Fibroblast of skin of abdomen (primary cell): ENCODE measurements at regions not wholly inside any gene's neighbourhood (a gene's known extent, or its start where the extent isn't known, plus 50 kb on each side); places are given as distances from the start of the nearest gene placed in this dataset.
A peak's percentile ranks its signal among the peaks of the same experiment; 100 is the strongest.

ENCODE experiments used
- DNase-seq: peaks from one replicate; pipeline ENCODE4 v3.0.0-alpha.2; 2013

DNA sequence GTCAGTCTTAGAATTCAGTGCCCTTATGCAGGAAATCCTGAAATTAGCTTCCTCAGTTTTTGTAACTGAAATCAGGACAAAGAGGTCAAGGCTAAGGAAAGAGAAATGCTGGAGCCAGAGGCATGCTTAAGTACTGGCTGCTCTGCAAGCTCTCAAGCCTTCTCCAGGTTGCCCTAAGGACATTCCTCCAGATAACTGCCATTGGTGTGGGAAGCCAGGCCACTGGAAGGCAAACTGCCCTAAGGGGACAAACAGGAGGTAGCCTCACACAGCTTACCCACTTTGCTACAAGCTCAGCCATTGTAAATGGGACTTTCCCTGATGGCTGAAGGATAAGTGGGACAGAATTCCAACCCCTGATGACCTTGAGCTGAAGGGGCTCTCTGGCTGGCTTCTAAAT, 606.9 kb upstream of the PCDH10 start:
- no peak for DNase-seq

GRCh38 chr4:132548463-132548862, 600.6 kb upstream of the PCDH10 start:
- no peak for DNase-seq

GRCh38 chr4:132556316-132556715, 592.8 kb upstream of the PCDH10 start:
- no peak for DNase-seq

- no peak for DNase-seq
These were observed 591.4 kb upstream of the PCDH10 start for GRCh38 chr4:132557660-132558059.

GRCh38 chr4:132564920-132565319, 584.2 kb upstream of the PCDH10 start:
- no peak for DNase-seq

- DNase-seq: no peak
These were observed 583.6 kb upstream of the PCDH10 start for GRCh38 chr4:132565542-132565941.

GRCh38 chr4:132572210-132572609, 576.9 kb upstream of the PCDH10 start:
- peak; percentile 59 for DNase-seq

DNA sequence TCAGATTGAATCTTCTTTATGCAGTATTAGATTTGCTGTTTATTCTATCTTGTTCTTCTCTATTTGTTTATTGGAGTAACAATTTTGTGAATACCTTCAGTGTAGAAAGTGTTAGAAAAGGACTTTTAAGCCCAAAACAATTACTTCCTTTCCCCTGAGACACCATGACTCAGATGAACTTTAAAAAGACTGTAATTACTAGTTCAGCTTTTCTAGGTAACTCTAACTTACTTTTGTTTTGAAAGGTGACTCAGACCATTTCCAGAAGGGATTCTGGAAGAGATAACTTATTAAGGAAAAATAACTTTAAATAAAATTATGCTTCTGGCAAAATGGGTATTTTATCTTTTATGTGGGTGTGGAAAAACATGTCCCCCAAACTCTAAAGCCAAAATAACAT, 561.5 kb upstream of the PCDH10 start:
- peak; percentile 2 for DNase-seq

DNA sequence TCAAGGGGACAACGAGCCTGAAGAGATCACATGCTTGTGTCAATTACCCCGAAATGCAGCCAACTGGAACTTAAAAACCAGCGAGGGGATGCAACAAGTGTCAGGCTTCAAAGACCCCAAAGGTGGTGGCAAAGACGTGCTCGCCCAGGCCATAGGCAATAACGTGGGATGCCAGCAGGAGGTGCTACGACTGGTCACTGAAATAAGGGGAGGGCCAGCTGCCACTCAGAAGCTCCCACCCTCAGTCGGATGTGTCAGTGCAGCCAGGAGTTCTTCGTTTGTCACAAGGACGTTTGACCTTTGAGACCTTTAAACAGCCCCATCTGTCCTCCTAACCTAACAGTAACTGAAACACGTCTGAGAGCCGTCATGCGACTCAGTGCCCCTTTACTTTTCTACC, 556.8 kb upstream of the PCDH10 start:
- DNase-seq: no peak

GRCh38 chr4:132592850-132593249, 556.2 kb upstream of the PCDH10 start:
- DNase-seq: no peak

DNA sequence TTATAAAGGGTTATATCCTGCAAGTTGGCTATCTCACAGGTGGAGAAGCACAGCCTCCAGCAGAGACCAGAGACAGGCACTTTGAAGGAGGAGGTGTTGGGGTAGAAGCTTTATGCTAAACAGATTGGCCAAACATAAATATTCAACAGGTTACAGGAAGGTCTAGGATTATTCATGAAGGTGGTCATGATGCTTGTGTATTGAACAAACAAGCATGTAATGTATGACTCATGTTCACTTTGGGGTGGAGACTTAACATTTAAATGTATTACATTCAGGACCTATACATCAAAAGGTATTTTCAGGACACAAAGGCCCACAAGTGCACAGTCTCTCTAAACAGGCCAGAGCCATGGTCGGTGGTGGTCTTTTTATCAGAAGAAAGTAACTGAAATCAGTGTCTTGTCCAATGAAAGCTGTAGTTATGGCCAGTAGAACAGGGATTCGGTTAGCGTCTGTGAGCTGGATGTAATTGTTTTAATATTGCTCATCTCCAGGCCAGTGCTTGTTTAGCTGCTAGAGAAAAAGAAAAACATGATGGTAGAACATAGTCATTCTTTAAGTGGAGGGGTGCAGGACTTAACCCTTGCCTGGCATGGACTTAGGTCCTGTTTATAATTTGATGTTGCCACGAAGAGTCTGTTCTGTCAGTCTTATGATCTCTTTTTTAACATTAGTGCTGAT, 555.2 kb upstream of the PCDH10 start:
- no peak for DNase-seq

- DNase-seq: no peak
These were observed 552.9 kb upstream of the PCDH10 start for GRCh38 chr4:132596186-132596585.

DNA sequence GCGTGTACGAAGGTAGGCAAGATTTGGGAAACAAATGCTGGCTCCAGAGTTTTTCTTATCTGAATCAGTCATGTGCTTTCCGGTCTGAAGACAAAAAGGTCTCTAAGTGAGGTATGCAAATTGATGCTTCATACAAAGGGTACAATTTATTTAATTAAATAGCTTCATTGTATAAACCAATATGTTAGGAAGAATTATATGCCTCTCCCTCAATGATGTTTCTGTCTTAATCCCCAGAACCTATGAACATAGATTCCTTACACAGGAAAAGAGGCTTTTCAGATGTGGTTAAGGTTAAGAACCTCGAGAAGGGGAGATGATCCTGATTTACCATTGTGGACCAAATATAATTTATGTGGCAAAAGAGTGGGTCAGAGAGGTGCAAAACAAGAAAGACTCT, 543.5 kb upstream of the PCDH10 start:
- no peak for DNase-seq

- DNase-seq: peak; percentile 2
These were observed 534.4 kb upstream of the PCDH10 start for GRCh38 chr4:132614682-132615081.

GRCh38 chr4:132619968-132620367, 529.1 kb upstream of the PCDH10 start:
- DNase-seq: no peak

DNA sequence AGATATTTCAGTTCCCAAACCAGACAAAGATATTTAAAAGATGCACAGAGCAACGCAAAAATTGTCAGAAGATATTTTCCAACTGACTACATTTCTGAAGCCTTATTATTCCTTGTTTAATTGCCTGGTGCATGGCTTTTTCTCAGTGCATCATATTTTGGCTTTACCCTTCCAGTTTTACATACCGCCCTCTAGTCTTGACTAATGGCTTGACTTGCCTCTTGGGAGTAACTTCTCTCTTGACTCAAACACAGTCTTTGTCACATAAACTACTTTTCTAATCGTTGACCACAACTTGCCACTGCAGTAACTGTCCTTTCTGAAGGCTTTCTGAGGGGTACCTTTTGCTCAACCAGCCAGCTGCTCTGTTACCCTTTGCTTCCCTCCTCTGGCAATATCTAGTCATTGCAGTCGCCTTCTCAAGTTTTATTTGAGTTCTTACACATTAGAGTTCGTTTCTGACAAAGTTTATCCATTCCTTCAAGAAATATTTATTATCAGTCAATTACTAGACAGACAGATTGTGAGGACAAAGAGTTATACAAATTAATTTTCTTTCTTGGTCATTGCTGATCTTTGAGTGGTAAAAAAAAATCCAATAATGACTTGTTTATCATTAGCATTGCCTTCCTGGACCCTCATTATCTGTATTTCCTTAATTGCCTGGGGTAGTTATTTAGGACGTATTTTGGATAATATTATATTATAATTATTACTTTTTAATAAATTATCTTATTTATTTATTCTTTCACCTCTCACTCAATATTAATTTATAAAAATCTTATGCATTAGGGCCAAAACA, 506.9 kb upstream of the PCDH10 start:
- DNase-seq: peak; percentile 31

GRCh38 chr4:132646186-132646585, 502.9 kb upstream of the PCDH10 start:
- DNase-seq: no peak

GRCh38 chr4:132651196-132651595, 497.9 kb upstream of the PCDH10 start:
- no peak for DNase-seq

GRCh38 chr4:132660181-132660580, 488.9 kb upstream of the PCDH10 start:
- DNase-seq: no peak

- no peak for DNase-seq
These were observed 486.6 kb upstream of the PCDH10 start for GRCh38 chr4:132662456-132662855.

DNA sequence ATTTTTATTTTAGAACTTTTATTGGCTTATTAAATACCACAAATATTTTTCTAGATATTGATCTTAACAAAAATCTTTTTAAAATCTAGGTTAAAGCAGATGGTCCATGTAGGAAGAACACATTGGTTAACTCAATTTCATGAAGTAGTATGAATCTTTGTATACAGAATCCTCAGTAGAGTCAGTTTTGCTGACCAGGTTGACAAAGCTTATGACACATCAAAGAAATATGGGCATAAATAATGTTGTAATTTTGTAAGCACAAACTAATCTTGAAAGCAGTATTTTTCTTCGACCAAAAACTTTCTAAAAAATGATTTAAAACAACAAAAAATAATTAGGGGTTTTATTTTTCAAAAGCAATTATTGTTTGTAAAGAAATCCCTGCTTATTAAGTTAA, 479.3 kb upstream of the PCDH10 start:
- no peak for DNase-seq

DNA sequence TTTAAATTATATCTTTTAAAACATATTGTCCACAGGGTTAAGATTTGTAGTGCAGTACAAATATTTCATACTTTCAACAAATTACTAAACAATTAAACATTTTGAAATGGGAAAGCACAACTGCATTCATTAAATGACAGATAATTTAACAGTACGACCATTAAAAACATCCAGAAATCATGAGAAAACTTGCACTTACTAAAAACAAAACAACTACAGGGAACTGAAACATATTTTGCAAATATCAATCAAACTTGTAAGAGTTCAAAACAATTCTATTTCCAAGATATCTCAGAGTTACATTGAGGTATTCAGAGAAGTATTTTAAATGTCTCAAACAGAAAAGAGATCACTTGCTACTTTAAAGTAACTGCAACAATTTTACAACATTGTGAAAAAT, 478.5 kb upstream of the PCDH10 start:
- no peak for DNase-seq

DNA sequence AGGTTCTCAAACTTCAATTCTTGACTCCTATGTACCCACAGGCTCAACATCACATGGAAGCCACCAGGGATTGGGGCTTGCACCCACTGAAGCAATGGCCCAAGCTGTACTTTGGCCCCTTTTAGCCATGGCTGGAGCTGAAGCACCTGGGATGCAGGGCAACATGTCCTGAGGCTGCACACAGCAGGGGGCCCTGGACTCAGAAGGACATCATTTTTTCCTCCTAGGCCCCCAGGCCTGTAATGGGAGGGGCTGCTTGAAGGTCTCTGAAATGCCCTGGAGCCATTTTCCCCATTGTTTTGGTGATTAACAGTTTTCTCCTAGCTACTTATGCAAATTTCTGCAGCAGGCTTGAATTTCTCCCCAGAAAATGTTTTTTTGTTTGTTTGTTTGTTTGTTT, 465.1 kb upstream of the PCDH10 start:
- DNase-seq: no peak

- no peak for DNase-seq
These were observed 458.1 kb upstream of the PCDH10 start for GRCh38 chr4:132691026-132691425.
